HG03521 (cell line): ENCODE measurements at regions not wholly inside any gene's neighbourhood (a gene's known extent, or its start where the extent isn't known, plus 50 kb on each side); places are given as distances from the start of the nearest gene placed in this dataset.
A peak's percentile ranks its signal among the peaks of the same experiment; 100 is the strongest.
"Not testable (repeated sequence)": the region's sequence is repeated elsewhere in the genome, so short reads cannot be mapped to it uniquely, and the experiment has no call there.

ENCODE experiments used
- ATAC-seq: cut with Tn5 transposase; IDR thresholded peaks from one replicate; pipeline ENCODE4 v1.9.1; 2021; ENCODE audit warnings: mild to moderate bottlenecking, moderate library complexity; ENCODE audit not compliant: unreplicated experiment

- ATAC-seq = no peak
Observed at GRCh38 chr1:222187566-222188332, 360.2 kb downstream of the HHIPL2 start.

GRCh38 chr1:222182641-222183040 is 365.3 kb downstream of the HHIPL2 start:
- no peak for ATAC-seq

DNA sequence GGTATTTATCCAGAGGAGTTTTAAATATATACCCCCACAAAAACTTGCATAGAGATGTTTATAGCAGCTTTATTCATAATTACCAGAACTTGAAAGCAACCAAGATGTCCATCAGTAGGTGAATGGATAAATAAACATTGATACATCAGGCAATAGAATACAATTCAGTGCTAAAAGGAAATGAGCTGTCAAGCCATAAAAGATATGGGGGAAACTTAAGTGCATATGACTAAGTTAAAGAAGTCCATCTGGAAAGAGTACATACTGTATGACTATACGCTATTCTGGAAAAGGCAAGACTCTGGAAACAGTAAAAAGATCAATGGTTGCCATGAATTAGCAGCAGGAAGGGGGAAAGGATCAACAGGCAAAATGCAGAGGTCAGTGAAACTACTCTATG is 366.7 kb downstream of the HHIPL2 start:
- ATAC-seq = no peak

- not testable (repeated sequence) for ATAC-seq
Observed at GRCh38 chr1:222177496-222177895, 370.4 kb downstream of the HHIPL2 start.

- no peak for ATAC-seq
Observed at GRCh38 chr1:222171005-222171404, 376.9 kb downstream of the HHIPL2 start.

DNA sequence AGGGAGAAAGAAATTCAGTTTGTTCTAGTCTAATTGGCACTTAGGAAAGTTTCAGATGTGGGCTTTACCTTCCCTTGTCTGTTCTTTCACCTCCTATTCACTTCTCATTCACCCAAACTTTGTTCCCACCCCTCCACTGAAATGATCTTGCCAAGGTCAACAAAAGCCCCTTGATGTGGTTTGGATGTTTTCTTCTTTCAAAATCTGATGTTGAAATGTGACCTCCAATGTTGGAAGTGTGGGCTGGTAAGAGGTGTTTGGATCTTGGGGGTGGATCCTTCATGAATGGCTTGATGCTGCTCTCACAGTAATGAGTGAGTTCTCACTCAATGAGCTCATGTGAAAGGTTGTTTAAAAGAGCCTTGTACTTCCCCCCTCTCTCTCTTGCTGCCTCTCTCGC is 379.3 kb downstream of the HHIPL2 start:
- ATAC-seq = no peak

GRCh38 chr1:222167896-222168295 is 380.0 kb downstream of the HHIPL2 start:
- no peak for ATAC-seq

- ATAC-seq = peak; percentile 53
Observed at GRCh38 chr1:222167111-222167510, 380.8 kb downstream of the HHIPL2 start.

DNA sequence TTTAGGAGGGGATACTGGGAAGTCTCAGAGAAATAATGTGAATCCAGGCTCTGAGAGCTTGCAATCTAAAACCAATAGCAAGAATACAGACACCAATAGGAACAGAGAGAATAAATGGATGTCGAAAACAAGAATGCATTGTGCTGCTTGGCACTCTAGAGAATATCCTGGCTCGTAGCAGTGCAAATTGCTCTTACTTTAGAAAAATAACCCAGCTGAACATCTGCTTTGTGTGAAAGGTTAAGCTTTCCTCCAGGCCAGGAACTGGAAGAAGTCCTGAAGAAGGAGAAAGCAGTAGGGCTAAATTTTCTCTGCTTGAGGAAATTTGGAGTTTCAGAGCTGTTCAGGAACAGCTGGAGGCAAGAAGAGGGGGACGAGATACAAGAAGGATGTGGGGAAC is 382.3 kb downstream of the HHIPL2 start:
- ATAC-seq = no peak

DNA sequence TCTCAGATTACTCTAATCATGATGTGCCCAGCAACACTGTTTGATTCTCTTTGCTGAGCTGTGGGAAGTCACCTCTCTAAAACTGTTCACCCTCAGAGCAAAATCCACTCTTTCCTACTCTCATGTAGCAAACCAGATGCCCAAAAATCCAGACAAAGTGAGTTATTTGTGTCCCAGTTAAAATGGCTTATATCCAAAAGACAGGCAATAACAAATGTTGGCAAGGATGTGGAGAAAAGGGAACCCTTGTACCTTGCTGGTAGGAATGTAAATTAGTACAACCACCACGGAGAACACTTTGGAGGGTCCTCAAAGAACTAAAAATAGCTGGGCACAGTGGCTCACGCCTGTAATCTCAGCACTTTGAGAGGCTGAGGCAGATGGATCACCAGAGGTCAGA is 384.0 kb downstream of the HHIPL2 start:
- ATAC-seq = no peak

- ATAC-seq = no peak
Observed at GRCh38 chr1:222161676-222162075, 386.2 kb downstream of the HHIPL2 start.

GRCh38 chr1:222157612-222158011 is 390.3 kb downstream of the HHIPL2 start:
- no peak for ATAC-seq

DNA sequence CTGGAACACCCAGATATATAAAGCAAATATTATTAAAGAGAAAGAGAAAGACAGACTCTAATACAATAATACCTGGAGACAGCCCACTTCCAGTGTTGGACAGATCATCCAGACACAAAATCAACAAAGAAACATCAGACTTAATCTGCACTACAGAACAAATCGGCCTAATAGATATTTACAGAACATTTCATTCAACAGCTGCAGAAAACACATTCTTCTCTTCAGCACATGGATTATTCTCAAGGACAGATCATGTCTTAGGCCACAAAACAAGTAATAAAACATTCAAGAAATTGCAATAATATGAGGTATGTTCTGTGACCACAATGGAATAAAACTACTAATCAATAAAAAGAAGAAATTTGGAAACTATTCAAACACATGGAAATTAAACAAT is 398.3 kb upstream of the DUSP10 start:
- ATAC-seq = no peak

GRCh38 chr1:222138095-222138494 is 396.2 kb upstream of the DUSP10 start:
- ATAC-seq = no peak

DNA sequence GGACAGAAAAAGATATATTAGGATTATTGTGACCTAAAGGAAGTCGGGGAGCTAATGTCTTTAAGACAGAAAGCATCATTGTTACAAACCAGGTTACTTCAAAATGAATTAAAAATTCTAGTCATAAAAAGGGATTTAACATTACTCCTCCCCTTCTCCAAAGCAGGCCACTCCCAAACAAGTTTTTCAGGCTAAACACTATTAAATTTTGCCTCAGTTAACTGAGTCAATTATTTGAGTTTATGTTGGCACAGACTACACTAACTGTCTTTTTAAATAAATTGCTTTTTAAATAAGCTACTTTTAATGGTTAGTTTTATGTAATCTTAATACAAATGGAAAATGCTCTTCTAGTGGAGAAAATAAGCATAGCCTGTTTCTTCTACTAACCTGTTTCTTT is 395.0 kb upstream of the DUSP10 start:
- no peak for ATAC-seq

DNA sequence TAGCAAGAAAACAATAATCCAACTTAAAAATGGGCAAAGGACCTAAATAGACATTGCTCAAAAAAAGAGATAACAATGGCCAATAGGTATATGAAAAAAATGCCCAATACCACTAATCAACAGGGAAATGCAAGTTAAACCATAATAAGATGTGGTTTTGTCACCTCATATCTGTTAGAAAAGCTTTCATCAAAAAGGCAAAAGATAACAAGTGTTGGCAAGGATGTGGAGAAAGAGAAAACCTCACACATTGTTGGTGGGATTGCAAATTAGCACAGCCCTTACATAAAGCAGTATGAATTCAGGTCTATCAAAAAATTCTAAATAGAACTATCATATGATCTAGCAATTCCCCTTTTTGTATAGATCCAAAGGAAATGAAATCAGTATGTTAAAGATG is 387.2 kb upstream of the DUSP10 start:
- ATAC-seq = no peak

DNA sequence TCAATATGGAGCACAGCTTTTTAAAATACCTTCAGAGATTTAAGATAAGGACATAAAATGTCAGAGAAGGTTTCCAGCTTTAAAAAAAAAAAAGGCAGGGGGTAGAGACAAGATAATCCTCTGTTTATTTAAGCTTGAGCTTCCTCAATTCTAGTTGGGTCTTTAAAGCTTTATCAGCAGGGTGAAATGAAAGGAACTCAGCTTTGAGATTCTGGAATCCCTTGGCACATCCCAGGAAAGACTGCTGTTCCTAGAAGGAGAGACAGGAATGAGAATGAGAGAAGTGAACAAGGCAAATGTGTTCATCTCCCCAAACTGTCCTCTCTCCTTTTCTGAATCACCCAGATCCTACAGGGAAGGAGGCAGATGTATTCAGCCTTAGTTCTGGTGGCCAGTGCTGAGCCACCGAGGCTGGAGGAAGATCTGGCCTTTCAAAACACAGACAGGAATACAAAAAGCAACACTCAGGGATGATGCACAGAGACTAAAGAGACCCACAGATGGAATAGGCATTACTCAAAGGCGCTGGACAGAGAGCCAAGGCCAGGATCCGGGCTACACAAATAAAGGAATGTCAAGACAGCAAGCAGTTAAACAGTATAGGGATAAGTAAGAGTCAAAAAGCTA is 385.8 kb upstream of the DUSP10 start:
- no peak for ATAC-seq

- no peak for ATAC-seq
Observed at GRCh38 chr1:222127096-222127495, 385.2 kb upstream of the DUSP10 start.

DNA sequence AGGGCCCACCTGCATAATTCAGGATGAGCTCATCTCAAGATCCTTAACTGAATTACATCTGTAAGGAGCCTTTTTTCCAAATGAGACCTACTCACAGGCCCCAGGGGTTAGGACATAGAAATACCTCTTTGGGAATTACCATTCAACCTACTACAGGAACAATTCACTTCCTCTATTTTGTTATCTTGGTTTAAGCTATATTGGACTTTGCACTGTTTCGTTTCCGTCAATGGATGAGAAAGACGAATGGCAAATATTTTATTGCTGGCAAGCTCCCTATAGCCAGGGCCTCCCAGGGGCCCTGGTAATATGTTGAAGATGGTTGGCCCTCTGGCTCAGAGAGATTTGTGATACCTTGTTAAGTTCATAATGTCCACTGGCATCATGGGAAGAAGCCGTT is 384.2 kb upstream of the DUSP10 start:
- ATAC-seq = no peak

DNA sequence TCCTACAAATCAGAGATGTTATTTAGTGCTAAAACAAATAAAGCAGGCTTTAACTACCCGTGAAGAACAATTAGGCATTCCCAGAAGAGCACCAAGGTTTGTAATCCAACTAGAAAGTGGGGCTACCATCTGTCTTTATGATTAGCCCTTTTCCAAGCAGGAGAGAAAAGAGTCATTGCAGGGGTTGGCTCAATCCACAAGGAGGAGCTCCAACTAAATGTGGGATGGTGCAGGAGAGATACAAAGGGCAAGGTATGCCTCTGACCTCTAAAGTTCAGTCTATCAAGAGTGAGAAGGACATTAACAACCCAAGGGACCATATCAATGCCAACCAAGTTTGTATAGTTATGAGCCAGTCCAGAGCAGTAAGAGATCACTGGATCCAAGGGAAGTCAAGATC is 382.7 kb upstream of the DUSP10 start:
- no peak for ATAC-seq

DNA sequence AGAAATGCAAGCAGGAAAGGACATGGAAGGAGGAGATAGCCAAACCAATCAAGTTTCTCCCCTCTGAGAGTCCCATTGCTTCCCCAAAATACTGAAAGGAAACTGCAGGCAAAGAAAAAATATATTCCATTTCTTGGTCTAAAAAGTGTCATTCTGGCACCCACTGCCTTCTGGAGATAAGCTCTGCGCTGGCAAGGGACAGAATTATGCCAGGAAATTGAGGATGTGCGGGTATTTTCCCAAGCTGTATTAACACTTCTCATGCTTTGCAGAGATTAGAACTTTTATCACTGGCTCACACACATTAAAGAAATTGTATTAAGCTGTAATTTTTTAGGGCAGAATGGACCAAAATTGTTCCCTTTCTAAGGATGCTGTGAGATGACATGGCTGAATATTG is 381.2 kb upstream of the DUSP10 start:
- no peak for ATAC-seq

DNA sequence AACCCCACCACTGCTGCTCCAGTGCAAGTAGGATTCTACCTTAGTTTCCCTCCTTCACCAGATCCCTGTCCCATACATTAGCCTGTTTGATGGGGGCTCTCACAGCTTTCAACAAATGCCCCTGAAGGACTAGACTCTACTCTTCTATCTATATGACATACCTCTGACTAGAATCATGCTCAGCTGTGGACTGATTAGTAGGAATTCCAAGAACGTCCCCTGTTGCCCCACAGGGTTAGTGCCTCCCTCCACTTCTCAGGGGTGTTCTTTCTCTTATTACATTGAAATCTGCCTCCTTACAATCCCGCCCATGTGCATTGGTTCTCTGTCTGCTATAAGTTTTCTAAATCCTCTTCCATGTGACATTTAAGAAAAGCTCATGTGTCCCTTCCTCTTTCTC is 375.9 kb upstream of the DUSP10 start:
- ATAC-seq = no peak
